ENCODE measurements at regions not wholly inside any gene's neighbourhood (a gene's known extent, or its start where the extent isn't known, plus 50 kb on each side); places are given as distances from the start of the nearest gene placed in this dataset.
A peak's percentile ranks its signal among the peaks of the same experiment; 100 is the strongest.

- ATAC-seq (ENCODE audit: low read depth), result peak; percentile 29; the same call in 1 of the 3 replicates
- Histone ChIP-seq H3K4me1 (ENCODE audit: insufficient read depth, poor library complexity, severe bottlenecking) (no peaks in the 10 kb centered on the region), H3K36me3 (ENCODE audit: low read depth) (no peaks in the 10 kb centered on the region), H3K27ac (ENCODE audit: poor library complexity, severe bottlenecking) (no peak overlapping the region), H3K27me3 (ENCODE audit: insufficient read depth, poor library complexity, severe bottlenecking) (no peaks in the 10 kb centered on the region), H3K4me3 (ENCODE audit: severe bottlenecking) (no peak overlapping the region), H3K9me3 (ENCODE audit: severe bottlenecking) (no peaks in the 10 kb centered on the region)
- no peak for TF ChIP-seq CTCF (IDR thresholded peaks at IDR 0.05; ENCODE audit: poor library complexity, severe bottlenecking)
- no peak for DNase-seq (ENCODE audit: low spot score)
These were observed 72.0 kb upstream of the VAV3 start for GRCh38 chr1:108036796-108037562.

DNA sequence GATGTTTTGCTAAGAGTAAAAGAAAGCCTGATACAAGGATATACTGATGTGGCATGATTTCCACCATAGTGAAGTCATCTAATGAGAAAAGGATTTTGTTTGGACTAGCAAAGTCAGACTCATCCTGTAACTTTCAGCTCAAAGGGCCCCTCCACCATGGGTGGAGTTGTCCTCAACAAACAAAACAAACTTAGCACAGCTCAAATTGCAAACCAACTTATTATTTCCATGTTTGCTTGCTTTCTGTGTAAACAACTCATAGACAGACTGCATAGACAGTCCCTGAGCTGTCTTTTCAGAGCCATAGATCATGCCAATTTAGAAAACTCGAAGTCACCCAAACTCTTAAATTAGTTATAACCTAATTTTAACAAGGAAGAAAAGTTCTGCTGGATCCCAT is 69.4 kb upstream of the VAV3 start:
- DNase-seq (ENCODE audit: low spot score), result no peak
- no peak for TF ChIP-seq CTCF (IDR thresholded peaks at IDR 0.05; ENCODE audit: poor library complexity, severe bottlenecking)

GRCh38 chr1:108033550-108033951 is 68.6 kb upstream of the VAV3 start:
- Histone ChIP-seq H3K9me3 (ENCODE audit: severe bottlenecking) (no peaks in the 10 kb centered on the region), H3K4me3 (ENCODE audit: severe bottlenecking) (no peak overlapping the region), H3K27me3 (ENCODE audit: insufficient read depth, poor library complexity, severe bottlenecking) (no peaks in the 10 kb centered on the region), H3K4me1 (ENCODE audit: insufficient read depth, poor library complexity, severe bottlenecking) (no peaks in the 10 kb centered on the region), H3K36me3 (ENCODE audit: low read depth) (no peaks in the 10 kb centered on the region), H3K27ac (ENCODE audit: poor library complexity, severe bottlenecking) (no peak overlapping the region)
- DNase-seq (ENCODE audit: low spot score) (no peak), ATAC-seq (ENCODE audit: low read depth) (no peak)
- no peak for TF ChIP-seq CTCF (IDR thresholded peaks at IDR 0.05; ENCODE audit: poor library complexity, severe bottlenecking)

More for the DNA sequence above, 69.4 kb upstream of the VAV3 start:
- Histone ChIP-seq H3K27me3 (ENCODE audit: insufficient read depth, poor library complexity, severe bottlenecking) (no peaks in the 10 kb centered on the region), H3K4me1 (ENCODE audit: insufficient read depth, poor library complexity, severe bottlenecking) (no peaks in the 10 kb centered on the region), H3K9me3 (ENCODE audit: severe bottlenecking) (no peaks in the 10 kb centered on the region), H3K36me3 (ENCODE audit: low read depth) (no peaks in the 10 kb centered on the region), H3K27ac (ENCODE audit: poor library complexity, severe bottlenecking) (no peak overlapping the region), H3K4me3 (ENCODE audit: severe bottlenecking) (no peak overlapping the region)
- peak; percentile 36; the same call in 1 of the 3 replicates for ATAC-seq (ENCODE audit: low read depth)

DNA sequence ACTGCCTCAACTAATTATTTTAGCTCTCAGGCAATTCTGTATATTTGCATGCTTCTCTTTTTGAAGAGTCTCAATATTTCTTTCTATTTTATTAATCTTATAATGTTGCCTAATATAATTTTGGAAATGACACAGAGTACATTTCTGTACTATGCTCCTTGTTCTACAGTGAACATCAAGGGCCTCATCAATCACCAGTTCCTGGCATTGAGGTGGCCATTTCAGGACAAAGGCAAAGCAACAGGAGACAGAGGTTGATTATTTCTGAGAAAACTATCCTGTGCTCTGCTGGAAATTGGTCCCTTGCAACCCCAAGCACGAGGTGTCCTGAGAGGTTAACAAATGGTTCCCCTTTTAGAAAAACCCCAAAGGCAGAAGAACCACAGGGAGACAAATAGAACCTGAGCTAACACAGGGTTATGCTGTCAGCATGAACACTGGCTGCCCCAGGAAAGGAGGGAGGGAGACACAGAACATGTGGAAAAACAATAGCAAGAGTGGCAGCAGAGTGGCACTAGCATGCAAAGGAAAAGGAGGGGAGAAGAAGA is 63.9 kb upstream of the VAV3 start:
- Histone ChIP-seq H3K36me3 (ENCODE audit: low read depth) (no peaks in the 10 kb centered on the region), H3K27me3 (ENCODE audit: insufficient read depth, poor library complexity, severe bottlenecking) (no peaks in the 10 kb centered on the region), H3K4me3 (ENCODE audit: severe bottlenecking) (no peak overlapping the region), H3K9me3 (ENCODE audit: severe bottlenecking) (no peaks in the 10 kb centered on the region), H3K4me1 (ENCODE audit: insufficient read depth, poor library complexity, severe bottlenecking) (no peaks in the 10 kb centered on the region), H3K27ac (ENCODE audit: poor library complexity, severe bottlenecking) (no peak overlapping the region)
- no peak for DNase-seq (ENCODE audit: low spot score)
- no peak for TF ChIP-seq CTCF (IDR thresholded peaks at IDR 0.05; ENCODE audit: poor library complexity, severe bottlenecking)
- ATAC-seq (ENCODE audit: low read depth), result no peak

DNA sequence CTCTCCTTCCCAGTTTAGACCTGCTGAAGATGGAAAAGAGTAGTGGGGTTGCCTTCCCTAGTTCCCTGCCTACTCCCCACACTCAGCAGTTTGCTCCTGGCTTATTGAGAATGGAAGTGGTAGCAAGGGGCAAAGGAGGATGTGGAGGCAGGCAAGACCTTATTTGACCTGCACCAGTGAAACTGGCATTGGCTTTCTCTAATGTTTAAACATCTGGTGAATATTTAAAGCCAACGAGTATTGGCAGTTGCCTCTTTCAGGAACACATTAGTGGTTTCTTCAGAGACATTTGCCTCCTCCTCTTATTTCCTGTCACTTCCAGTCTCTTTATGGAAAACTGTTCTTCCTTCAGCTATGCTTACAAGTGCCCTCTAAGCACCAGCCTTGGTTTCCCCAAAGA is 62.4 kb upstream of the VAV3 start:
- no peak for DNase-seq (ENCODE audit: low spot score)
- no peak for TF ChIP-seq CTCF (IDR thresholded peaks at IDR 0.05; ENCODE audit: poor library complexity, severe bottlenecking)
- Histone ChIP-seq H3K27me3 (ENCODE audit: insufficient read depth, poor library complexity, severe bottlenecking) (no peaks in the 10 kb centered on the region), H3K27ac (ENCODE audit: poor library complexity, severe bottlenecking) (no peak overlapping the region), H3K4me3 (ENCODE audit: severe bottlenecking) (no peak overlapping the region), H3K4me1 (ENCODE audit: insufficient read depth, poor library complexity, severe bottlenecking) (no peaks in the 10 kb centered on the region), H3K36me3 (ENCODE audit: low read depth) (no peaks in the 10 kb centered on the region), H3K9me3 (ENCODE audit: severe bottlenecking) (no peaks in the 10 kb centered on the region)
- no peak for ATAC-seq (ENCODE audit: low read depth)
